ENCODE measurements at regions not wholly inside any gene's neighbourhood (a gene's known extent, or its start where the extent isn't known, plus 50 kb on each side); places are given as distances from the start of the nearest gene placed in this dataset.

DNA sequence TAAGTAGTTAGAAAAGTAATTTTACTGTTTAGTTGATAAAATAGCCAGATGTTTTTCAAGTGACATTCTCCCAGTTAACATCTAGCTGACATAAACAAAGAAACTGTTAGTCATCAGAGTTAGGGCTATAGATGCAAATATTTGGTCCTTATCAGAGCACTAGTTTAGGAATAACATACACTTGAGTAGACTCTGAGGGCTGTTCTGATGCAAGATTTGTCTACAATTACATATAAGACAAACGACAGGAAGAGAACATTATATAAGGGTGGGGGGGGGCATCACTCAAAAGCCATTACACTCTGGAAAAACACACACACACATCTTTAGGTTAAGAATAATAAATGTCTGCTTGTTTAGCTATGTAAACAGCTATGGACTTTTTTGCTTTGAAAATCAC lies 554.4 kb upstream of the LRRTM1 start:
- no peak for DNase-seq (ENCODE audit: low spot score)

DNA sequence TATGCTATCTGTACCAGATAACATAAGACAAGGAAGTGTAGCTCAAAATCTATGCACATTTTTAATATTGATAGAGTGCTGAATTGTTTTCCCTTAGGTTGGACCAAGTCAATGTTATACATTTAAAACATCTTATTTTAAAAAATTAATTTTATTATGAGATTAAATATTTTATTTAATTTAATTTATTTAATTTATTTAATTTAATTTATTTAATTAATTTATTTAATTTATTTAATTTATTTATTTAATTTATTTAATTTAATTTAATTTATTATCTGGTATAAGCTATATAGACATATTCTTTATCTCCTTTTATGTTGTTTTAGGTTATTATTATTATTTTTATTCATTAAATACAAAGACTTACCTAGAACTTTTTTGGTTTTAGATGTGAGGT lies 551.7 kb upstream of the LRRTM1 start:
- no peak for DNase-seq (ENCODE audit: low spot score)

DNA sequence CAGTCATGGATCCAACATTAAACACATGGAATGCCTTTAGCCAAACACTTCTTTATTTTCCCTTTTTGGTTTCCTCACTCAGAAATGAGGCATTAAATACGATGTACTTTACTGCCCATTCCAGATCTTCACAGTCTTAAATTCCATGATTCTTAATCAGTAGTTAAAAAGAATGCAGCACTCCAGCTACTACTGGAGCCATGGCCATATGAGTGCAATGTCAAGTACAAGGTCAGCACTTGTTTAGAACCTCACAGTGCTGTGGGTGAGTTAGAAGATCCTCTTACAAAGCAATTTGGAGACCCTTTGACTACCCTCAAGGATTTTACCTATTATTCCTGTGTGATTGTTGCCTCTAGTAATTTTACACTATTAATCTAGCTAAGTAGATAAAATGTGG lies 550.3 kb upstream of the LRRTM1 start:
- DNase-seq (ENCODE audit: low spot score) = no peak

DNA sequence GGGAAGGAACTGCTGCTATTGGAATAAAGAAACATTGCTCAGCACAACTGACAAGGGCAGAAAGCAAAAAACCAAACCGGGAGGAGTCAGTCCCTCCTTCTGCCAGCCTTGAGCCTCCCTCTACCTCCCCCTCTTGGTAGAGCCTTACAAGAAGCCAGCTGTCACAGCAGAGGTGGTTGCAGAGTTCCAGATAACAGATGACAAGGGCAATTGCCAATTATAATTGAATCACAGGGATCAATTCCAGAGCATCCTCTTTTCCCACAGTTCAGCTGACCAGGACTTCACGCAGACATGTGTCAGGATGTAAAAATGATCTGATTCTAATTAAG lies 548.2 kb upstream of the LRRTM1 start:
- peak; percentile 41 for DNase-seq (ENCODE audit: low spot score)

DNA sequence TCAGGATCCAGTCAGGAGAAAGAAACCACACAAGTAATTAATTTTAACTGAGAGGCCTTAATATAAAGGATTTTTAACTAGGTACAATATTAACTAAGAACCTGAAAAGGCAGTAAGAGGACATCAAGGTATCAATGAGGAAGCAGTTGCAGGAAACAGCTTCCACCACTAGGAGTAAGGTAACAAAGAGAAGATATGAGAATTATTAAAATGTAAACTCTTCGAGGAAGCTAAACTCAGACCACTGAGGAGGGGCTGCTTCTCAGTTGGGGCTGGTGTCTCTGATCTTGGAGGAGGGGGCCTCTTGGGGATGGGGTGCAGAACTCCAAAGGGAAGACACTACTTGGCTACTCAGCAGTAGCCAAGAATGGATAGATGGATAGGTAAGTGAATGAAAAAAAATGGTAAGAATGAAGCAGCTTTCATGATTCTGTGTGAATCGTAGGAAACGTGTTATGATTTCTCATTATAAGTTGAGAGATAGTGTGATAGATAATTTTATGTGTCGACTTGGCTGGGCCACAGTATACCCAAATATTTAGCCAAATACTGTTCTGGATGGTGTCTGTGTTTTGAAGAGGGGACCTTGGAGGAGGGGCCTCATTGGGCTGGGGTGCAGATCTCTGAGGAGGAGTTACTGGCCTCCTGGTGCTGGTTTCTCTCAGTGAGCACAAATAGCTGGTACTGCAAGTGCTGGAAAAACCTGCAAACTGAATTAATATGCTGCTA lies 547.7 kb upstream of the LRRTM1 start:
- no peak for DNase-seq (ENCODE audit: low spot score)

DNA sequence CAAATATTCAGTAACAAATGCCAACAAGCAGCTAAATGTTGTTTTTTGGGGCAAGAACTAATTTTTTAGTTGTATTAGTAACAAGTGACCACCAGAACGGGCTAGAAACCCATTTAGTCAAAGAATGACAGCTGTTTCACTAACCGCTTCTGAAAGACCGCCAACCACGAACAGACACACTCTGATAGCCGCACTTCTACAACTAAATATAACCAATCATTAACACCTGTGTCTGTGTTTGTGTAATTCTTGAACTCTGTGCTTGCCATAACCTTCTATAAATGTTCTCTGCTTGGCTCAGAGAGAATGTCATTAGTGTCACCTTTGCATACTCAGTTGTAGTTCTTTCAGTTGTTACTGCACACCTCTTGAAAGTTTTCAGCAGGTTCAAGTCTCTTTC lies 526.3 kb upstream of the LRRTM1 start:
- no peak for DNase-seq (ENCODE audit: low spot score)

DNA sequence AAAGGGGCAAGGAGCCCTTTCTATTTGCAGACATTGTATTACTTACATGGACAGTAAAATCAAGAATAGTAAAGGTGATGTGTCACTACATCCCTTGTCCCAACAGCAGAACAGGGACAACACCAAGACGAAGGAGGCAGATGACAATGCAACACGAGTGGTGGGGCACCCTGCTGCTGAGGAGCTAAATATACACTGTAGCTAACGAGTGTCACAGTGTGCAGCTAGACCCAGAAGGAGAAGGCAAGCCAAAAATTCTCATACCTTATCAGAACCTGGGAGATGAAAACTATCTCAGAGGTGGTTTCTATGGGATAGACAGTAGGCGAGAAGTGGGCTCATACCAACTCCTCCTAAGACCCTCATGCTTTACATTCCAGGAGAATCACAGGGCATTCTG lies 518.4 kb upstream of the LRRTM1 start:
- DNase-seq (ENCODE audit: low spot score) = no peak

DNA sequence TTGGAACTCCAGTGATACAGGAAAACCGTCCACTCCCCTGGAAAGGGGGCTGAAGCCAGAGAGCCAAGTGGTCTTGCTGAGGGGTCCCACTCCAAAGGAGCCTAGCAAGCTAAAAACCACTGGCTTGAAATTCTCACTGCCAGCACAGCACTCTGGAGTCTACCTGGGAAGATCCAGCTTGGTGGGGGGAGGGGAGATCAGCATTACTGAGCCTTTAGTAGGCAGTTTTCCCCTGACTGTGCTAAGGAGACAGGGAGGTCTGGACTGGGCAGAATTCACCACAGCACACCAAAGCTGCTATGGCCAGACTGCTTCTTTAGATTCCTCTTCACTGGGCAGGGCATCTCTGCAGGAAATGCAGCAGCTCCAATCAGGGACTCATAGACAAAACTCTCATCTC lies 510.7 kb upstream of the LRRTM1 start:
- DNase-seq (ENCODE audit: low spot score) = no peak

DNA sequence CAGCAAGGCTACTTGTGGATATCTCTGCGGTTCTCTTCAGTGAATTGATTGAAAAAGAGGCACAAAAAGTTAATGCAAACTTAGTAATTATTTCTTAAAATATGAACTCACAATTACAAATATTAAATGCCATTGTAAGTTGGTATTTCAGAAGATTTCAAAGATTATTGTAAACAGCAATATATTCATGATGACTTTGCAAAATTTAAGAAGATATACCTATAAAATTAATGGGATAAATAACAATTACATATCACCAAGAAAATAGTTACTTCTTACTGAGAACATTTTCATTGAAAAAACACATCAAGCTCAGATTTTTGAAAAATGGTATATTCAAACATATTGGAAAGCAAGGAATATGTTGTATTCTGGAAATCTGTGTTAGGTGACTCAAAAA lies 482.0 kb upstream of the LRRTM1 start:
- DNase-seq (ENCODE audit: low spot score) = no peak

DNA sequence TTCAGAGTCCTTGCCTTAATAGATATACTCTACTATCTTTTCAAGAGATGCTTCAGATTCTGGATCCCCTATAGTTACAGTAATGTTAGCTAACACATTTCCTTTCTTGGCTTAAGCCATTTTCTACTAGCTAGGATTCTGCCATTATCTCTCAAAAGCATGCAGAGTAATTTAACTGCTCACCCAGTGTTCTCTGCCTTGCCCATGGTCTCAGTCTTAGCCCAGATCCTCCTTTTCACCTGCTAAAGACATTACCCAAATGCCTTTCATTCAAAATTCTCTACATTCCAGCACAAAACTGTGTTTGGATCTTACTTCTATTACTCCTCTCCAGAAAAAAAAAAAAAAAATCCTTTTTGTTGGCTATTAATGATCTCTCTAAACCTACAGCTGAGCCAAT lies 474.2 kb upstream of the LRRTM1 start:
- DNase-seq (ENCODE audit: low spot score) = no peak

DNA sequence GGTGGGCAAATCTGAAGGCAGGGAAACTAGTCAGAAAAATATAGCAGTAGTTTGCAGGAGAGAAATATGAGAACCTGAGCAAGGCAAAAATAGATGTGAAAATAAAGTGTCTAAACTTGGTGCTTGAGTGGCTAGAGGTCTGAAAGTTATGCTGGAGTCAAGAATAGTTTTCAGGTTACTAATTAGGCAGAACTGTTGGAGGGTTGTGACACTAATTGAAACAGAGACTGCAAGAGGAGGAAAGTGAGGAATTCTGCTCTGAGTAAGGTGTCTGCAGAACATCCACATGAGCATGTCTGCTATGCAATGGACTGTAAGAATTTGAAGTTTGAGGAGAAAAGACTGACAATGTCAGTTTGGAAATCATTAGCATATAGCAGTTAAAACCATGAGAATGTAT lies 444.0 kb upstream of the LRRTM1 start:
- DNase-seq (ENCODE audit: low spot score) = no peak

DNA sequence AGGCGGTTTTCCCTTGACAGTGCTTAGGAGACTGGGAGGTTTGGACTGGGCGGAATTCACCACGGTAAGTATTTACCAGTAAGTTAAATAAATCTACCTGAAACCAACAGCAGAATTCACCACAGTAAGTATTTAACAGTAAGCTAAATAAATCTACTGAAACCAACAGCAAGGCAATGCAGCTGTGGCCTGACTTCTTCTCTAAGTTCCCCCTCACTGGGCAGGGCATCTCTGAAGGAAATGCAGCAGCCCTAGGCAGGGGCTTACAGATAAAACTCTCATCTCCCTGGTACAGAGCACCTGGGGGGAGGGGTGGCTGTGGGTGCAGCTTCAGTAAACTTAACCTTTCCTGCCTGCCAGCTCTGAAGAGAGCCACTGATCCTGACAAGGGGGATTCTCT lies 432.5 kb upstream of the LRRTM1 start:
- DNase-seq (ENCODE audit: low spot score) = no peak

DNA sequence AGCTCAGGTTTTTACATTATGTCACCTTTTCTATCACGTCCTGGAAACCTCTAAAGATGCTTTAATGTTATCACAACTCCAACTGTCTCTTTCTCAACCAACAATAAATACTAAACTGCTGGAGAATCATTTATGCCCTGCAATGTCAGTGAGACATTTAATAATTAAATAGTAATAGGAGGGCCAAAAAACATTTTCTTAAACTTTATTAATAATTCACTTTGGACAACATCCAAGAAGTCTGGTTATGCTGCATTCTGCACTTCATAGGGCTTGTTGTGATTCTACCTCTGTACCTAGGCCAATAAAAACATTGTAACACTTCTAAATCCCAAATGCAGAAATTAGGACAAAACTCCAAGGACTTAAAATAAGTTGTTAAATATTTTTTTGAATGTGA lies 420.4 kb upstream of the LRRTM1 start:
- no peak for DNase-seq (ENCODE audit: low spot score)

DNA sequence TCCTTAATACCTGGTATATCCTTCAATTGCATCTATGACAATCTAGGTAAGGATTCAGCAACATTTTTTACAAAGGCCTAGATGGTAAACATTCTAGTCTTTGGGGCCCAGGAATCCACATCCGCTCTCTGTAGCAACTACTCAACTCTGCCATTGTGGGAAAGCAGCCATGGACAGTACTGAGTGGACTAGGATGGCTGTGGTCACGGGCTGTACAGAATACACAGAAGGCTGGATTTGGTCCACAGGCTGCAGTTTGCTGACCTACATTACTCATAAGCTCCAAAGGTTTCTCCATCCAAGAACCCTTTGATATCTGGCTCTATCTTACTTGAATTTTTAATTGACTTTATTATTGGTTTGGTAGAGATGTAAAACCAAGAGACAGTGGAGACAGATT lies 418.3 kb upstream of the LRRTM1 start:
- no peak for DNase-seq (ENCODE audit: low spot score)

DNA sequence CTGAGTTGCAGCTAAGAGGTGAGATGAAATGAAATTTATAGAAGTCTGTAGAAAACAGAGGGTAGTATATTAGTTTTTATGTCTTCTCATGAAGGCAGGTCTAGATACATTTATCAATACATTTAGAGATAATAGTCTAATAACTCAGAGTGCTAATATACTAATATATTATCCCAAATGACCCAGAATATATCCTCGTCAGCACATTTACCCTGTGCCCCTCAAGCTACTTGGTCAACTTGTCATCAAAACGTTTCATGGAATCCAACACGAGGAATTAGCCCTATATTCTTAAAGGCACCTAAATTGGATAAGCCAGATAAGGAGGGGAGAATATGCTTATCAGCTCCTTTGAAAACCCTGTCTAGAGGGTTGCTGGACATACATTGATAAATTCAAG lies 415.1 kb upstream of the LRRTM1 start:
- no peak for DNase-seq (ENCODE audit: low spot score)

DNA sequence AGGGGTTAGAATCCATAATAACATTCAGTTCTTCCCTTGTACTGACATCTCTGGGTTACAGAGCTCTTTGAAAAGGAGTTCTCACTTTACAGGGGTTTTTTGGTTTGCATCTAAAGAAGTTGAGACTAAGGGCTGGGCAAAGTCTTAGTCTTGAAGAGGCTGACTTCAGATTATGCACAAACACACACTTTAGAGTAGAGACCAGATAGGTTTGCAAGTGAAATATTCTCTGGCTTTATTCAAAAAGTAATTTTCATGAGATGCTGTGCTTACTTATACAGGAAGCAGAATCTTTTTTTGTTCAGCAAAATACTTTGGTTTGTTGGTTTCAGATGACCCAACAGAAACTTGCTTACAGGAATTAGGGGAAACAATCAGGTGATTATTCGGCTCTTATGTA lies 410.9 kb upstream of the LRRTM1 start:
- DNase-seq (ENCODE audit: low spot score) = no peak

DNA sequence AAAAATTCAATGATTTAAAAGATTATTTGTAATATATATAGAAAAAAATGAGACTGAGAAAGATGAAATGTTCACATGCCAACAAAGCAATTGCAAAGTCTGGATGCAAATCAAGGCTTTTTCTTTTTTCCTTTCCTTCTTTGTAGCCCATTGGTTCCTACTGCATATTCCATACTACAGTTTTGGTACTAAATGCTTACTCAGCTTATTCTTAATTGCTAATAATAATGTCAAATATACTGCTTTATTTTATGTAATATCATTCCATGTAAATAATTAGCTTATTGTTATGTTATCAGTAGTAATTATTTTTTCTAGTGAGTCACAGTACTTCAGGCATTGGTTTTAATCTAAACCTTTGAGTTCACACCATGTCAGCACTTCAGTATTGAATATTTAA lies 407.4 kb upstream of the LRRTM1 start:
- no peak for DNase-seq (ENCODE audit: low spot score)

DNA sequence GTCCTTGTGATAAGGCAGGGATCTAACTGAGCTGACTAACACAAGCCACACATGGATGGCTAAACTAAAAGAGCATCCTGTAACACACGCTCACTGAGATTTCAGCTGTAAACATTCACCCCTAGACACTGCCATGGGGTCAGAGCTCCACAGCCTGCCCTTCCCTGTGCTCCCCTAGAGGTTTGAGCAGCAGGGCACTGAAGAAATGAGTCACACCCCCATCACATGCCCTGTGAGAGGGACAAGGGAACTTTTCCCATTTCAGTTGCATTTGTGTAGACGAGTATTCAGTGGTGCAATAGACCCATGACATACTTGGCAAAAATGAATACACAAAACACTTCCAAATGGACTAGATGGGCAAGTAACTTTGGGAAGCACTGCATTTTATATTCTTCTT lies 402.4 kb upstream of the LRRTM1 start:
- no peak for DNase-seq (ENCODE audit: low spot score)

DNA sequence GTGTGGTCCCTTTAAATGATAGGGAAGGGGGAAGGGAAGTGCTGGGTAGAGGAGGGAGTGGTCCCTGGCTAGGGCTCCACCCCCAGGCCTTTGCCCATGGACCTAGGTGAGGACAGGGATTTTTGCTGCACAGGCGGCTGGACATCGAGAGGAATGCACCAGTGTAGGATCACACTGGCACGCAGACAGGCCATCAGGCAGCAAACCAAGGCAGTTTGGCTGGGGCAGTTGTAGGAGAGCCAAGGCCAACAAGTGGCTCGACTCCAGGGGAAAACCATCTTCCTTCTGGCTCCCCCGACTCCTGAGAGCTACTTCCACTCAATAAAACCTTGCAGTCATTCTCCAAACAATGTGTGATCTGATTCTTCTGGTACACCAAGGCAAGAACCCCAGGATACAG lies 402.0 kb upstream of the LRRTM1 start:
- no peak for DNase-seq (ENCODE audit: low spot score)

DNA sequence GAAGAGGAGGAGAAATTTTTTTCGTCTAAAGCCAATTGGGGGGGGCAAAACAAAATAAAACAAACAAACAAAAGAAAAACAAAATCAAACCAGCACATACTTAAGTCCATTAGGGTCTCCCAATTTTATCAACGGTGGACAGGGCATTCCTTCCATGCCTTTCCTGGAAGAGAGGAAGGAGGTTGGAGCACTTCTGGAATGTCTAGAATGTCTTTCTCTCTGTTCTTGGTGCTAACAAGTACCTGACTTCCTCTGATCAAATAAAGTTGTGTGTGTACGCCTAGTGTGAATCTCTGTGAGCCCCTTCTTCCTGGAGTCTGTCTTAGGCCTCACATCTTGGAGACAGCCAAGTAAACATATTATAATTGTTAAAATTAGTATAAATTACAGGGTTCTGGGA lies 399.0 kb upstream of the LRRTM1 start:
- no peak for DNase-seq (ENCODE audit: low spot score)

DNA sequence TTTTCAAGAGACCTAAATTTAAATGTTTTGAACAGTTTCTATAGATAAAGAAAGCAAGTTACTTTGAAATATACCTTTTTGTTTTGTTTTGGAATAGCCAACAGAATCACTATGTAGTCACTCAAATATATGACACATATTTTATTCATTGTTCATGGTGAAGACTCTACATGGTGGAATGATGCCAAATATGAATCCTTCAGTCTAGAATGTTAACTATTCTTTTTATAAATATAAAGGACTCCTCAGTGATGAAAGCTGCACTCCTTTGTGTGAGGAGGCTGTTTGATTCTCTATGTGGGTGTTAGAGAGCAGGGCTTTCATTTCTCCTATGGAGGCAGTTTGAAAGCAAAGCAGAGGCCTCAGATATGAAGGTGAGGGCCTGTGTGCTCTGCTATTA lies 396.4 kb upstream of the LRRTM1 start:
- DNase-seq (ENCODE audit: low spot score) = no peak
